ENCODE measurements at regions not wholly inside any gene's neighbourhood (a gene's known extent, or its start where the extent isn't known, plus 50 kb on each side); places are given as distances from the start of the nearest gene placed in this dataset.

DNA sequence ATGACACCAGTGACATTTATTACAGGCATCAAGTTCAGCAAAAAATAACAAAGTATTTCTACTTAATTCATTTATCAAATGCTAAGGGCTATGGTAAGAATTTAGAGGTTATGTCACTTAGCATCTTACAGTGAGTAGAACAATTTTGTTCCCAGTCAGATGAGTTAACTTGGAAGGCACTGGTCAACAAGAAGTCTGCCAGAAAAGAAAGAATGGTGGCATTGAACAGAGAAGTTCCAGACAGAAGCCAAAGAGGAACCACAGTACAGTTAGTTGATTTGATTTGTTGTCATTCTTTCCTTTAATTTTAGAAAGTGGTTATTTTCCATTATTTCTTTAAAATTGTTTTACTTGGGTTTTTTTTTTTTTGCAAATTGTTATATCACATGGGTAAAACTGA is 232.2 kb upstream of the PKN2 start:
- TF ChIP-seq, protein P1, sequence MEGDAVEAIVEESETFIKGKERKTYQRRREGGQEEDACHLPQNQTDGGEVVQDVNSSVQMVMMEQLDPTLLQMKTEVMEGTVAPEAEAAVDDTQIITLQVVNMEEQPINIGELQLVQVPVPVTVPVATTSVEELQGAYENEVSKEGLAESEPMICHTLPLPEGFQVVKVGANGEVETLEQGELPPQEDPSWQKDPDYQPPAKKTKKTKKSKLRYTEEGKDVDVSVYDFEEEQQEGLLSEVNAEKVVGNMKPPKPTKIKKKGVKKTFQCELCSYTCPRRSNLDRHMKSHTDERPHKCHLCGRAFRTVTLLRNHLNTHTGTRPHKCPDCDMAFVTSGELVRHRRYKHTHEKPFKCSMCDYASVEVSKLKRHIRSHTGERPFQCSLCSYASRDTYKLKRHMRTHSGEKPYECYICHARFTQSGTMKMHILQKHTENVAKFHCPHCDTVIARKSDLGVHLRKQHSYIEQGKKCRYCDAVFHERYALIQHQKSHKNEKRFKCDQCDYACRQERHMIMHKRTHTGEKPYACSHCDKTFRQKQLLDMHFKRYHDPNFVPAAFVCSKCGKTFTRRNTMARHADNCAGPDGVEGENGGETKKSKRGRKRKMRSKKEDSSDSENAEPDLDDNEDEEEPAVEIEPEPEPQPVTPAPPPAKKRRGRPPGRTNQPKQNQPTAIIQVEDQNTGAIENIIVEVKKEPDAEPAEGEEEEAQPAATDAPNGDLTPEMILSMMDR (conservative IDR thresholded peaks at IDR 0.05; ENCODE audit: low read depth, low read length), result no peak
- no peak for TF ChIP-seq EZH2phosphoT487 (IDR thresholded peaks at IDR 0.05; ENCODE audit: borderline replicate concordance, low read length)
- no peak for TF ChIP-seq EZH2 (IDR thresholded peaks at IDR 0.05; ENCODE audit: low read length, unreplicated experiment)

All from PC-3 (cell line).